B cell (primary cell): ENCODE measurements at regions not wholly inside any gene's neighbourhood (a gene's known extent, or its start where the extent isn't known, plus 50 kb on each side); places are given as distances from the start of the nearest gene placed in this dataset.

Source experiments
- CTCF ChIP-seq: fragments of 200-600 bp; IDR thresholded peaks from one replicate; pipeline ENCODE4 v1.8.0; 2022; ENCODE audit warnings: antibody characterized with exemption, mild to moderate bottlenecking
- EZH2 ChIP-seq: IDR thresholded peaks from 2 replicates; pipeline ENCODE4 v1.6.1; 2012; ENCODE audit warnings: borderline replicate concordance, low read depth, mild to moderate bottlenecking, moderate library complexity, low read length; ENCODE audit not compliant: insufficient read depth, poor library complexity, severe bottlenecking

- TF ChIP-seq CTCF = no peak
- no peak for TF ChIP-seq EZH2
Observed at GRCh38 chr6:40160826-40161225, 226.6 kb upstream of the MOCS1 start.
